GM12892 (cell line): ENCODE measurements at regions not wholly inside any gene's neighbourhood (a gene's known extent, or its start where the extent isn't known, plus 50 kb on each side); places are given as distances from the start of the nearest gene placed in this dataset.
"Not testable (repeated sequence)": the region's sequence is repeated elsewhere in the genome, so short reads cannot be mapped to it uniquely, and the experiment has no call there.

Source experiments
- POLR2A ChIP-seq: IDR thresholded peaks from 2 replicates; pipeline ENCODE4 v1.6.1; 2011; ENCODE audit warnings: low read depth, low read length, control low read depth
- POLR2AphosphoS5 ChIP-seq: IDR thresholded peaks from 2 replicates; pipeline ENCODE4 v1.6.1; 2011; ENCODE audit warnings: low read depth, low read length, control low read depth
- TAF1 ChIP-seq: IDR thresholded peaks from 2 replicates; pipeline ENCODE4 v1.6.1; 2011; ENCODE audit warnings: low read depth, mild to moderate bottlenecking, control low read depth, low read length, borderline replicate concordance

- TF ChIP-seq POLR2A, POLR2AphosphoS5, TAF1: not testable (repeated sequence)
Measured at GRCh38 chr3:23144051-23144450, 59.1 kb upstream of the UBE2E2 start.
